ENCODE measurements at regions not wholly inside any gene's neighbourhood (a gene's known extent, or its start where the extent isn't known, plus 50 kb on each side); places are given as distances from the start of the nearest gene placed in this dataset.

DNA sequence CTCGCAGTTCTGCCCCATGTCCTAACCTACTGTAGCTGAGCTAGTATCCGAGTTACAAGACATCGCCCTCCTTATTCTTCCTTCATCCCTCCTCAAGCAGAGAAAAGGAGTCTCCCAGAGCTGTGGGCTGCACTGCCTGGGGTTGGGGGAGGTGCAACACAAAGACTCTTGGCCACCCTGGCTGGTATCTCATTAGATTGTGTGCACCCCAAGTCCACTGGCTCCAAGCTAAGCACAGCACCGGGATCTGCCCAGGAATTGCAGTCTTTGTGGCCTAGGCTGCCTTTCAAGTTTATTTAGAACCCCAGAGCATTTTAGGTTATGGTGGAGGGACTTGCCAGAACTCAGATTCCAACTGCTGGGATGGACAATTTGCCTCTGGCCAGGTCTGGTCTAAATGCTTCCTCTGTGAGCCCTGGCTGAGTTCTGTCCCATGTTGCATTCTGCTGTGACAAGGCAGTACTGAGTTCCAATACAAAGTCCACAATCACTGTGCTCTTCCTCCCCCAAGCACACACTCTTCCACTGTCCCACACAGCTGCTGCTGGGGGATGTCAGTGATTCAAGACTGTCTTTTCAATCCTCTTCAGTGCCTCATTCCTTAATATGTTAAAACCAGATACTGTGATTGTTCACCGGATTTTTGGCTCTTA lies 169.6 kb upstream of the CLEC14A start:
- no peak for DNase-seq (ENCODE audit: low read depth in 2 of 2, low spot score in 1 of 2)

DNA sequence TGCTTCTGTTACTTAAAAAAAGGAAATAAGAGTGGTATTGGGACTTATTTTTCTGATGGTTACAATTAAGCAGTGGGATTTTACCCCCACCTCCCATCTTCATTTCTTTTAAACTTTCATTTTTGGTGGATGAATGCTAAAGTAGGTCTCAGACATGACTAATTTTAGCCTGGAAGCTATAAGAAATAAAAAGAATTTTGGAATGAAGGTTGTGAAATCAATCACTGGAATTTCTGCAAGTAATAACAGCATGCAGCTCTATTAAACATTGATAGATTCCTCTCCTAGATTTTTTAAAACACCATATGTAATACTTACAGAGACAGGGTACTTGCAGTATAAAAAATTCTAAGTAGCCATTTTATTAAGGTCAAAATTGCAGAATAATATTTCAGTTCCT lies 164.2 kb upstream of the CLEC14A start:
- no peak for DNase-seq (ENCODE audit: low read depth in 2 of 2, low spot score in 1 of 2)

DNA sequence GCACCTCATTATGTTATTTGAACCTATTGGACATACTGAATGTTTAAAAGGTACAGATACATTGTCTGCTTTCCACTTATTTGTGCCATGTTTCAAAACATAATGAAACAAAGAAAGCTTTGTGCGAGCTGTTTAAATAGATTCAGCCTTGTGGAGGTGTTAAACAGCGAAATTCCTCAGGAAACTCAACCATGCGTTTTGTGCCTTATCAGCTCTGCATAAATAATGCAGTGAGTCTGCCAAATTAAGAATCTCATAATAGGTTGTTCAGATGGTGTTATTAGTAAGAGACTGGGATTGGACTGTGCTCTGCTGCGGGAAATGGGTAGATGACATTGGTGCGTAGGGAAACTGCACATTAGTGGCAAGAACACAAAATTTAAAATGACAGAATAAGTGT lies 163.7 kb upstream of the CLEC14A start:
- no peak for DNase-seq (ENCODE audit: low read depth in 2 of 2, low spot score in 1 of 2)

DNA sequence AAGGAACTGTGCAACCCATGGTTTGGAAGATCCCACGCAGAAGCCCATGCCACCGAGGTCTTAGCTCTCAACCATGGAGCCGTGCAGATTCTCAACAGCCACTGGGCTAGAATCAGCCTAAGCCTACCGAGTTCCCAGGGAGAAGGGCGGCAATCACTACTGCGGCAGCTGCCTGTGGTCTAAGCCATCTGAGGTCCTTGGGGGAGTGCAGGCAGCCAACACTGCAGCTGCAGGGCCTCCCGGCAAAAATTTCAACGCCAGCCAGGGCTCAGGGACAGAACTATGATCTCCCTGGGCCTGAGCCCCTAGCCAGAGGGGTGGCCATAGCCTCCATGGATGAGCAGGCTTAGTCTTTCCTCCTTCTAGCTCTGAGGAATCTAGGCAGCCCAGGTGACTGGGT lies 156.8 kb upstream of the CLEC14A start:
- DNase-seq (ENCODE audit: low read depth in 2 of 2, low spot score in 1 of 2), result no peak

DNA sequence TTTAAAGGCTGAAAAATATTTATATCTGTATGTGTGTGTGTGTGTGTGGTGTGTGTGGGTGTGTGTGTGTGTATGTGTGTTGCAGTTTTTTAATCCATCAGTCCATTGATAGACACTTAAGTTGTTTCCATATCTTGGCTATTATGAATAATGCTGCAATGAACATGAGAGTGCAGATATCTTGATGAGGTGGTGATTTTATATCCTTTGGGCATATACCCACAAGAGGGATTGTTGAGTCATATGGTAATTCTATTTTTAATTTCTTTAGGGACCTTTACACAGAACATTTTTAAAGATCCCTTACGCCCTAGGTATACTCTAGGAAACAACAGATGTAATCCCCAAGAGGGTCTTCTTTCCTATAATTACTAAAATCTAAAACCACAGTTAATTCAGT lies 154.5 kb upstream of the CLEC14A start:
- no peak for DNase-seq (ENCODE audit: low read depth in 2 of 2, low spot score in 1 of 2)

DNA sequence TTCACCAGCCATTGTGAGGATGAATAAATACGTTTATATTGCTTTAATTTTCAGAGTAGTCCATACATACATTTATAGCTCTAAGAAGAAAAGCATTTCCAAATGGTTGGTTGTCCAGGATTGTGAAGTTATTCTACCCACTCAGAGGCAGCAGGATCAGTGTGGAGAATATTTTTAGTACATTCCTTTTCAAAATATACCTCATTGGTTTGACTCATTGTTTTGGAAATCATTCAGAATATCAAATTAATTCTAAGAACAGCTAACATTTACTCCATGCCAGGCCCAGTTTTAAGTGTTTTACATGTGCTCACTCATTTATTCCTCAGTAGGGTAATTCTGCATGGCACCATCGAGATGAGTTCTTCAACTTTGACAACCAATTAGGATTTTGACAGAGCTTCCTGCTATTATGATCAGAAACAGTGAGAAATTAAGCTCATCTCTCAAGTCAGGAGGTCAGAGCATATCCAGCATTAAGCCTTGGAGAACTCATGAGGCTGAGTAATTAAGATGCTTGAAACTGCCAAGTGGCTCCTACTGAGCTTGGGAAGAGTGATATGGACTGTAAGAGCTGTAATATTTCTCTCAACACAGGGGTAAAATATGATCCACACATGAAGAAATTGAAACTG lies 153.3 kb upstream of the CLEC14A start:
- no peak for DNase-seq (ENCODE audit: low read depth in 2 of 2, low spot score in 1 of 2)

DNA sequence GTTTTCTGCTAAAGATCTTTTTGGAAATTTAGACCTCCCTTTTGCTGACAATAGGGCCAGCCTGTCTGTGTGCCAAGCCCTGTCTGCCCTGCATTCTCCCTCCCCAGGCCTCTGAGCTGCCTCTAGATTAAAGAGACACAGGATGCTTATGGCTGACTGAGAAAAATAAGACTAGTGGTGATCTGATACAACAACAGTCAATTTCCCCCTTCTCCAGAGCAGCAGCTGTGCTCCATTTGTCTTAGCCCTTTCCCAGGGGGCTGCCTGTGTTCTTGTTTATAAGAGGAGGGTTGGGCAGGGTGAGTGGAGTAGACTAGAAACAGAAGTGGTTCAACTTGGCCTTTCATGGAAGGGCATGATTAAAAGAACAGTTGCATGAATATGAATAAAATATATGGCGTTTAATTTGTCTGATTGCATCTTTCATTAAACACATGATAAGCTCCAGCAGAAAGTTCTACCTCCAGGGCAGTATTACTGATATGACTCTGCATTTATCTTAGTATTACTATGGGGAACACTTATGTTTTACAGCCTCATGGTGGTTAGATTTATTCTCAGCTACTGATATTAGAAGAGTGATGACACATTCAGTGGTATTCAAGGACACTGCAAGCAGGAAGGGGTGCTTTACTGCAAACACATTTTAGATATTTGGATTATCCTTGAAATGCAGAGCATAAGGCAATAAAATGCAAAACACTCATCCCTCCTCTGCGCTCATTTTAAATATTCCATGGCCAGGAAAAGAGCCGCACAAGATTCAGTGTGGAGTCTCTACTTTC lies 150.2 kb upstream of the CLEC14A start:
- no peak for DNase-seq (ENCODE audit: low read depth in 2 of 2, low spot score in 1 of 2)

DNA sequence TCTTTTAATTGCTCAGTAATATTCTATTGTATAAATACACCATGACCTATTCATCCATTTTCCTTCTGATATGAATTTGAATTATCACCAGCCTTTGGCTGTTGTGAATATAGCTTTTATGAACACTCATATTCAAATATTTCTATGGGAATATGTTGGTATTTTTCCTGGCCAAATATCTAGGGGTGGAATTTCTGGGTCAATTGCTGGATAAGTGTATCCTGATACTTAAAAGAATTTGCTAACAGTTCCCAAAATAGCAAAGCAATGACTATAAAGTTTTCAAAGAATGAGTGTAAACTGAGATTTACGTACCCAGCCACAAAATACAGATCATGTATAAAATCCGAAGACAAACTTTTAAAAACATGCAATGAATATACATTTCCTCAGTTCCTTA lies 148.7 kb upstream of the CLEC14A start:
- DNase-seq (ENCODE audit: low read depth in 2 of 2, low spot score in 1 of 2), result no peak

DNA sequence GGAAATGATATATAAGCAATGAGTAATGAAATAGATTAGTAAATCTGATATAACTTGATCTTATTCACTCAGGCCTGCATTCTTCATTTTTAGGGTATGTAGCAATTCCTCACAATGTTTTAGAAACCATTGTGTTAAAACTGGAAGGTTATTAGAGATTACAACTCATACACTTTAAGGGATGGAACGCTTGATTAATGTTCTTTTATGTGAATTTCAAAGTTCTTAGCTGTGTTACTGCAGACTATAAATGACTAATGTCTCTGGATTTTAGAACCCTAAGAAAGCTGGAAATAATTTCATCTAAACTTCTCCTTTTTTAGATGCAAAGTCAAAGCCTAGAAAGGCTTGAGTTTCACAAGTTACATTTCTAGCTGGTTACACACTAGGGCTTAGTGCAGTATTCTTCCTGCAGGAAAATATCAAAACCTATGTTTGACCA lies 148.2 kb upstream of the CLEC14A start:
- no peak for DNase-seq (ENCODE audit: low read depth in 2 of 2, low spot score in 1 of 2)

DNA sequence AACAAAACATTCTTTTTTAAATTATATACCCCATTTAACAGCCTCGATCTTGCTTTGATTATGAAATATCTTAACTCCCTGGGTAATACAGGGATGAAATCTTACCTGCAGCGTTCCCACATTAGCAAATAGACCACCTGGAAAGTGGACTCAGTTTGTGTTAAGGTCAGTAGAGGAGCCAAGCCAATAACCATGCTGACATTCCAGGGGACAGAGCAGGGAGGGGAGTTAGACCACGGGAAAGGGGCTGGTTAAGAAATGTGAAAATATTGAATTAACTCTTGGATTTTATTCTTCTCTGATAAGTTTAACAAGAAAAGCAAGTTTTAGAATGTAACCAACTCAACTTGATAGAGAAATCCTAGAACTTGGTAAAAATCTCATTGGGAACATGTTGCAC lies 144.9 kb upstream of the CLEC14A start:
- DNase-seq (ENCODE audit: low read depth in 2 of 2, low spot score in 1 of 2), result no peak

DNA sequence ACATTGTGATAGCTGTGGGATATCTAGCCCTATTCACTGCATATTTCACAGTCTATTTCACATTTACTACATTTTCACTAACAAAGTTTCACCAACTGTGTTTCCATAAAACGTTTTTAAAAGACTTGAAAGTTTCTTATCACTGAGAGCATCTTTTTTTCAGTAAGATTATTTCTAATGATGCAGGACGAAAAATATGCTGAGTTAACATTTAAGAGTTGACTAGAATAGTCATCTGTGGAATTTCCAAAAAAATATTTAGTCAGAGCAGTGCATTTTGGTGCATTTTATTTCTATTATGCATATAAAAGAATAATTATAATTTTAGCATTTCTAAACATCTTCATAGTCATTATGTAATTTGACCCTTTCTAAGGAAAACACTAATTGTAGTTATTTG lies 143.8 kb upstream of the CLEC14A start:
- DNase-seq (ENCODE audit: low read depth in 2 of 2, low spot score in 1 of 2), result no peak

DNA sequence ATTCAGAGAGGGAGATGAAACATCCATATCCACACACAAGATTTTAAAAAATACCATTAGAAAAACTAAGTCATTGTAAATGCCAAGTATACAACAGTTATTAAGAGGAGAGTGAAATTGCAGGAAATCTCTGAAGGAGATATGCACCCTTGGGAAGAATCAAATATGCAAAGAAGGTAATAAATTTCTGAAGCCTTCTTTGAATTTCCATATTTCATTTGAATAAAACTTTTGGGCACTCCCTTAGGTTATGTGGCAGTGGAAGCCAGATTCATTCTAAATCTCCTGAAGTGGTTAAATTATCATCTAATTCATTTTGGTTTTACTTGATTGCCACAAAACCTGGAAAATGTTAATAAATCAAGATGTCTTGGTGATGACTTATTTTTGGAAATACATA lies 138.9 kb upstream of the CLEC14A start:
- no peak for DNase-seq (ENCODE audit: low read depth in 2 of 2, low spot score in 1 of 2)

DNA sequence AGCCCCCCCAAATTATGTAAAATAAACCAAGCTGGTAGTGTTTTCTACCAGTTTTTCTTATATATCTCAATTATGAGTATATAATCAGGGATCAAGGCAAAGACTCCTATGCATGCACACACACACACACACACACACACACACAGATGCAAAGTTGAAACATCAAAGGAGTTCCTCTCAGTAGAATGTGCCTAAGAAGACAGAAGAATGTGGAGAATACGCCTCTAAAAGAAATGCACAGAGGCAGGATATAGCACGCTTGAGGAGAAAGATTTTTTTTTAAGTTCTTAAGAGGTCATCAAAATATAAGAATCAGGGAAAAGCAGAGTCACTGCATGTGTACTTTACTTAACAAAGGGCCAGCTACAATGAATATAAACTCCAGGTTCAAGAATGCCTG lies 138.2 kb upstream of the CLEC14A start:
- DNase-seq (ENCODE audit: low read depth in 2 of 2, low spot score in 1 of 2), result no peak

DNA sequence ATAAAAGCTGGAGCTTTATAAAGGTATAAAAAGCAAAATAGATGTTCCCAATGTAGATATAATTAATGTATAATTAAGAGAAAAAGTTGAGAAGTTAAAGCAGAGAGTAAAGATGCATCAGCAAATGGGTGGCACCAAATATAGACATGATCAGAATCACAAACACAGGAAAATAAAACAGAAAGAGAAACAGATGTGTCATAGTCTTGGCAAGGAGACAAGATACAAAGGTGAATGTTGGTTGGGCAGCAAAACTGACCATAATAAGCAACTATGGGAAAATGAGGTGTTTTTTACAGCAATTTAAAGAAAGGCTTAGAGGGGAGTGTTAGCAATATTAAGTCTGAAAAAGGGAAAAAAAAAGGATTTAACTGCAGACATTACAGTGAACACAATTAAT lies 135.4 kb upstream of the CLEC14A start:
- DNase-seq (ENCODE audit: low read depth in 2 of 2, low spot score in 1 of 2), result no peak

DNA sequence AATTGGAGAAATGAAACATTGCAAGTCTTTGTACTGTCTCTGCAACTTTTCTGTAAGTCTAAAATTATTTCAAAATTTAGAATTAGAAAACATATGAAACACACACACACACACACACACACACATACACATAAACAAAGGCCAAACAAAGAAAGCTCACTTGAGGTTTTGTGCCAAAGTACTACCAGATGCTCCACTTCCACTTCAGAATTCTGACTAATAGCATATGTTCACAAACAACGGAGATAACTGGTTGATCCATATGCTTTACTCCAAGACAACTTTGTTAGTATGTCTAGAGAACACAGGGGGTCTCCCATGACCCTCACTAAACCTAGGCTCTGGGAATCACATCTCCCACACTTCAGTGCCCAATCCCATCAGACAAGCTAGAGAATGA lies 133.8 kb upstream of the CLEC14A start:
- no peak for DNase-seq (ENCODE audit: low read depth in 2 of 2, low spot score in 1 of 2)

DNA sequence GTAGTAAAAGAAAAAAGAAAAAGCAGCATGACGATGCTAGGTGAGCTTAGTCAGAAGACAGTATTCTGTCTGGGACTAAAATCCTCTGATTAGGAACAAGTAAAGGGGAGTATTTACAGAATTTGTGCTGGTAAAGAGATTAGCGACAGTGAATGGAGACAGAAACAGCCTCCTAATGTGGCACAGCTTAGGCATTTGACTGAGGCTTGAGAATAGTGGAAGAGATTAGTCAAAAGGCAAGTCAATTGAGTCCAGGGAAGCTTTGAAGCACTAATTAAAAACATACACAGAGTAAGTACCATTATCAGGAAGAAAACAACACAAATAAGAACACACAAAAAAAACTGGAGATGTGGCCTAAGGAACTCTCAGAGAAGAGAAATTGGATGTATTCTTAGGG lies 131.9 kb upstream of the CLEC14A start:
- no peak for DNase-seq (ENCODE audit: low read depth in 2 of 2, low spot score in 1 of 2)

DNA sequence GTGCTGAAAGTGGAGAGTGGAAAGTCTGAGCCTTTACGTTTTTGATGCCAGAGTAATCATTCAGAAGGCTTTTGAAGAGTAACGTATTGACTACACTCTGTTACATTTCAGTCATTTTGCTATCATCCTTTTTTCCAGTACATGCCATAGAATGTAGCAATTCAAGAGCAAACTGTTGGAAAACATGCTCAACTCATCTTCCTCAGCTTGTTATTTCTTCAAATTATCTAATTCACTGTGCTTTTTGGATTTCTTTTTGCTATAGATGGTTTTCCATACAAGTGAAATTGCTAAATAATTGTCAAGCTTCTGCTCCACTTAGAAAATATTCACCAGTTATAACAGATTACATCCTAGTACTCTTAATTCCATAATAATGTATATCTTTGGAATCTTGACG lies 129.9 kb upstream of the CLEC14A start:
- no peak for DNase-seq (ENCODE audit: low read depth in 2 of 2, low spot score in 1 of 2)

DNA sequence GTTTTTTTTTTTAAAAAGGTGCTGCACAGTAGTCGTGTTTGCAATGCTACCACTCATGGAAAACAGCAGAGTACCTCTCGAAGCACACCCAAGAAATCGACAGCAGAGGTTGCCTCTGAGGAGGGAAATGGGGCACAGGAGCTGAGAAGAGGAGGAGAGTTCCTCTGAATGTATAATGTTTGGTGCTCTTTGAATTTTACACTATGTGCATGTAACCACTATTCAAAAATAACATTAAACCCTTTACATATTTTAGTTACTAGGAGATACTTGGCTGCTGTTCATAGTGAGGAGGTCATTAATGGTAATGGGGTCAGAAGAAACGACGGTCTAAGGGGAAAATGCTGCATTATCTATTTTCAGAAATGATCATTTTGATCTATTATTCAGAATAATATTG lies 129.4 kb upstream of the CLEC14A start:
- DNase-seq (ENCODE audit: low read depth in 2 of 2, low spot score in 1 of 2), result no peak

DNA sequence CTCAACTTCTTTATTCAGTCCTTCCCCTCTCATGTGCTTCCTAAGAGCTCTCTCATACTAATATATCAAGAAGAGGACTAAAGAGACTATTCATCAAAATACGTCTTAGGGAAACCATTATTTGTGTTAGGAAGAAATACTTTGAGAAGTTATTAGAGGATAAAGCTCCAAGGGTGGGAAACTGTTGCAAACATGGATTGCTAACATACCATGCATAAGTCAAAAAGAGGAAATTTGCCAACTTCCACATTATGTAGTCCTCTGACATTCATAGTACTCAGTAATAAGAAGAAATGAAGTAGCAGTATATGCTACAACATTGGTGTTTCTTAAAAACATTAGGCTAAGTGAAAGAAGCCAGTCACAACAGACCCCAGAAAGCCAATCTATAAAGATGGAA lies 128.8 kb upstream of the CLEC14A start:
- DNase-seq (ENCODE audit: low read depth in 2 of 2, low spot score in 1 of 2), result no peak

DNA sequence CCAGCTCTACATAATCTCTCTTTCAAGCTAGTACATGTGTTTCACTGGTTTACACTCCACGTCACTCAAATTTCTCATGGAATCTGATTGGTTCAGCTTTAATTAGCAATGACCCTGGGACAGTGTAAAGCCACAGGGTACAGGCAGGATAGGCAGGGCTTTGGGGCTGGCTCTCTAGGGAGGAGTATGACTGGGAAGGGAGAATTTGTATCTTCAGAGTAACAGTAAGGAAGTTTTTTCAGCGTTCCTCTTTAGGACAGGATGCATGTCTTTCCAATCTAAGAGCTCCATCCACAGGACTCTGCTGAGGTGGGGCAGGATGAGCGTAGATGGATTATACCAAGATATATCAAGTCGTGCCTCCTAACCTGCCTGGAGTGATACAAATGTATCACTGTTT lies 112.0 kb upstream of the CLEC14A start:
- no peak for DNase-seq (ENCODE audit: low read depth in 2 of 2, low spot score in 1 of 2)

DNA sequence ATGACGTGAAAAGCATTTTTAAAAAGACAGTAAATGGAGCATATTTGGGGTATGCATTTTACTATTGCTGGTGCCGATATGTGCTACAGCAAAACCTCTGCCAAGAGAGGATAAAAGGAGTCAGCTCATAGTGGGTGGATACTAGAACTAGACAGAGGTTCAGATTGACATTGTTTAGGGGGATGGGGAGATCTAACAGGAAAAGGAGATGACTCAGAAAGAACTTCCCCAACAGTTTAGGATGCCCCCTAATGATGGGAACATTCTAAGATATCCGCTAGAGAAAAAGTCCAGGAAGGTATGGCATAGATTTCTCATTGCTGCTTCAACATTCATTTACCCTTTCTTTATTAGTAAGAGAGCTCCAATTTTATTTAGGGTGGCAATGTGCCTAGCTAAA lies 110.5 kb upstream of the CLEC14A start:
- no peak for DNase-seq (ENCODE audit: low read depth in 2 of 2, low spot score in 1 of 2)

DNA sequence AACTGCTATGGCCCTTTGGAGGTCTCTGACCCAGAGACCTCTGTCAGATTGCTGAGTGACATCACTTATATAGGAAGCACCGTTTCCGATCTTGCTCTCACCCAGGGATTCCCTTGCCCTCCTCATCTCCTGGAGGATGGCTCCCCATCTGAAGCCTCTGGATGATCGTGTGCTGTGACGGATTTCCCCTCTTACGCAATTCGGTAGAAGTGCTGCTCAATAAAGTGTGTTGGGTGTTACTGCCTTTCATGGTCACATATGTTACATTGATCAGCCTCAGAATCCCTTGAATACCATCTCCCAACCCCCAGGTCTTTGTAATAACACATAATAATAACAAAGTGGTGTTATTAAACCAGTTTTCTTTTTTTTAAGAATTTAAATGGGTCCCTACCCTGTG lies 107.3 kb upstream of the CLEC14A start:
- DNase-seq (ENCODE audit: low read depth in 2 of 2, low spot score in 1 of 2), result no peak

DNA sequence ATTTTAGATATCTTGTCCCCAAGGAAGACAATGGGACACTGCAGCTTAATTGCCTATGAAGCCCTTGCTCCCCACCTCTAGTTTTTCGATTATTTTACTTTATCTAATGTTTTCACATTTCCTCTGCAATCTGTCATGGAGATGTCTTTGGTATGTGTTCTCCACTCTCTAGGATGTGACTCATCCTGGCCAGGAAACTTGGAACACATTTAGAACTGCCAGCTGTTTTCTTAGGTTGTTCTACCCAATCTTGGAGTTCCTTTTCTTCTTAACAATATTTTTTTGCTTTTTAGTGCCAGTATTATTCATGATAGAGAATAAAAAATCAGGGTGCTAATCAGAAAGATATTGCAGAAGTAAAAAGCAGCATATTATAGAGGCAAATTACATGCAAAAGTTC lies 101.7 kb upstream of the CLEC14A start:
- DNase-seq (ENCODE audit: low read depth in 2 of 2, low spot score in 1 of 2), result no peak
